HG03342 (cell line): ENCODE measurements at regions not wholly inside any gene's neighbourhood (a gene's known extent, or its start where the extent isn't known, plus 50 kb on each side); places are given as distances from the start of the nearest gene placed in this dataset.
A peak's percentile ranks its signal among the peaks of the same experiment; 100 is the strongest.
"Not testable (repeated sequence)": the region's sequence is repeated elsewhere in the genome, so short reads cannot be mapped to it uniquely, and the experiment has no call there.

ENCODE experiments used
- ATAC-seq: cut with Tn5 transposase; IDR thresholded peaks from one replicate; pipeline ENCODE4 v1.9.1; 2021; ENCODE audit warnings: mild to moderate bottlenecking, moderate library complexity; ENCODE audit not compliant: unreplicated experiment

DNA sequence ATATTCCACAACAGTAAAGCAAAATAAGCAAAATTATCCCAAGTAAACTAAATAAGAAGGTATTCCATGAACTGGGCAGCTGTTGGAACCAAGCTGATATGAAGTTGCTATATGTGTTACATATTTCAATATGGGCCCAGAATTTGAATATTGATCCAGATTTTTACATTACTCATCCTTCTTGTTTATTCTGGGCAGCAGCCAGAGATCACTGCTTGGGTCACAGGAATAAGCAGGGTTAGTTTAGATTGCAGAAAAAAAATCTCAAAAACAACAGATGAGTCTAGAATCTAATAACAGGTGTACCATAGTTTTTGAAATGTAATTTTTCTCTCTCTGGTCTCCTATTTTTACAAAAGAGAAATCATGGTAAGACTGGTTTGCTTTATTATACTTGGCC is 171.5 kb upstream of the NAMPT start:
- no peak for ATAC-seq

GRCh38 chr7:106452031-106452851 is 167.5 kb upstream of the NAMPT start:
- ATAC-seq, result no peak

GRCh38 chr7:106451171-106451570 is 166.4 kb upstream of the NAMPT start:
- no peak for ATAC-seq

DNA sequence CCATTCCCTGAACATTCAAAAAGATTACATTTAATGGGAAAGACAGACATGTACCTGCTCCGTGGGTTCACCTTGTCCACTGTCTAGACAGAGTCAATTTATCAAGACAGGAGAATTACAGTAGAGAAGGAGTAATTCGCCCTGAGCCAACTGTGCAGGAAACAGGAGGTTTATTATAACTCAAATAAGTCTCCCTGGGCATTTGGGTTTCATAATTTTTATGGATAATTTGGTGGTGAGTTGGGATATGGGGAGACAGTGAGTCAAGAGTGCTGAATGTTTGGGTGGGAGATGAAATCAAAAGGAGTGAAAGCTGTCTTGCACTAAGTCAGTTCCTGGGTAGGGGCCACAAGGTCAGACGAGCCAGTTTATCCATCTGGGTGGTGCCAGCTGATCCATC is 165.9 kb upstream of the NAMPT start:
- no peak for ATAC-seq

DNA sequence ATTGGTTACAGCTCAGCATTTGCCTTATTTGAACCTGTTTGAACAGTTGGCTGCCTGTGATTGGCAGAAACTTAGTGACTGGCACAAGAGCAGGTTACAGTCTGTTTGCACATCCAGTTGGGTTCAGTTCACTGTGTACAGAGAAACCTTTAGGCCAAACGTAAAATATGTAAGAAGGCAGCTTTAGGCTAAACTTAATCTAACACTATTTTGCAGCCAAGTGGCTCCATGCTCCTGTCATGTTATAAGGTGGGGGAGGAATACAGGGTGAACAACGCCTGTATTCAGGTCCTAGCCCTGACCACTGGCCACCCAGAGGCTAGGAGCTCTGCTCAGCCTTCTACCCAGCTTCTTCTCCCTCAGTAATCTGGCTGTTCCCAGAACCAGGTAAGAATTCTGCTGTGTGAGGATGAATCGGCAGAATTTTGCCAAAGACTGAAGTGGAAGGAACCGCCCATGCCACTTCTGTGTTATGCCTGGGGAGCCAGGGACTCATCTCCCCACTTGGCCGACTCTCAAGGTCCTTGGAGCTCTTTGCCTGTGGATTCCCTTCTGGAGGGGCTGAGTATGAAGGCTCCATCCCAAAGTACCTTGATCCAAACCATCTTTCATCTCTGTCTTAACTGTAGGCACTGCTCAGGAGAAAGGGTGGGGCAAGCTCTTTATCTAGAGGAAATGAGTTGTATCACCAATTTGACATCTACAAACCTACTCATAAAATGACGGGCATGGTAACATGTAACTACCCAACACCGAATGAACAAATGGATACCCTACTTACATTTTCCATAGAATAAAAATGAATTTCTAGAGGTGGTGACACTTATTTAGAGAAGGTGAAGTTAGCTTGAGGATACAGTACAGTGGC is 164.4 kb upstream of the NAMPT start:
- no peak for ATAC-seq

GRCh38 chr7:106448346-106448991 is 163.7 kb upstream of the NAMPT start:
- no peak for ATAC-seq

GRCh38 chr7:106447318-106447847 is 162.6 kb upstream of the NAMPT start:
- no peak for ATAC-seq

DNA sequence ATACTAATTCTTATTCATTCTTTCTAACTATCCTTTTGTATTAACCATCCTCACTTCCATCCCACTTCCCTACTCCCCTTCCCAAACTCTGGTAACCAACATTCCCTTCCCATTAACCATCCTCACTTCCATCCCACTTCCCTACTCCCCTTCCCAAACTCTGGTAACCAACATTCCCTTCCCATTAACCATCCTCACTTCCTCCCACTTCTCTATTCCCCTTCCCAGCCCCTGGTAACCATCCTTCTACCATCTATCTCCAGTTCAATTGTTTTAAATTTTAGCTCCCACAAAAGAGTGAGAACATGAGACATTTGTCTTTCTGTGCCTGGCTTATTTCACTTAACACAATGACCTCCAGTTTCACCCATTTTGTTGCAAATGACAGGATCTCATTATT is 160.6 kb upstream of the NAMPT start:
- ATAC-seq, result not testable (repeated sequence)

- ATAC-seq, result no peak
These were observed 159.4 kb upstream of the NAMPT start for GRCh38 chr7:106444068-106444655.

DNA sequence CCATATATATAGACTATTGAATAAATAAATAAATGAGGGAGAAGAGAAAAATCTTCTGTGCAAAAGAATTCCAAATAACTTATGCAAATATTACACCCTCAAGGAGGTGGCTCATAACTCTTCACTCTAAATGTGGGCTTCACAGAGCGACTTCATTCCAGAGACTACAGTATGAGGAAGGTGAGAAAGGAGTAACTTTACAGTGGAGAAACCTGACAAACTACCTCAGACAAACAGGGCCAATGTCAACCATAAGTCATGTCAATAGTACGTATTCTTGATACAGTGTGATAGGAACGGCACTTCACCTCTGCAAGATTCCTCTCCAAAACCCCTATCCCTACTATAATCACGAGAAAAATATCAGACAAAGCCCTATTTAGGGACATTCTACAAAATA is 158.4 kb upstream of the NAMPT start:
- ATAC-seq, result no peak

- no peak for ATAC-seq
These were observed 157.7 kb upstream of the NAMPT start for GRCh38 chr7:106442476-106442875.

DNA sequence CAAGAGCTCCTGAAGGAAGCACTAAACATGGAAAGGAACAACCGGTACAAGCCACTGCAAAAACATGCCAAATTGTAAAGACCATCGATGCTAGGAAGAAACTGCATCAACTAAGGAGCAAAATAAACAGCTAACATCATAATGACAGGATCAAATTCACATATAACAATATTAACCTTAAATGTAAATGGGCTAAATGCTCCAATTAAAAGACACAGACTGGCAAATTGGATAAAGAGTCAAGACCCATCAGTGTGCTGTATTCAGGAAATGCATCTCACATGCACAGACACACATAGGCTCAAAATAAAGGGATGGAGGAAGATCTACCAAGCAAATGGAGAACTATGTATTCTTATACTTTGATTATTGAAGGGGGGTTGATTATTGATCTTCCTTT is 156.6 kb upstream of the NAMPT start:
- ATAC-seq, result not testable (repeated sequence)

DNA sequence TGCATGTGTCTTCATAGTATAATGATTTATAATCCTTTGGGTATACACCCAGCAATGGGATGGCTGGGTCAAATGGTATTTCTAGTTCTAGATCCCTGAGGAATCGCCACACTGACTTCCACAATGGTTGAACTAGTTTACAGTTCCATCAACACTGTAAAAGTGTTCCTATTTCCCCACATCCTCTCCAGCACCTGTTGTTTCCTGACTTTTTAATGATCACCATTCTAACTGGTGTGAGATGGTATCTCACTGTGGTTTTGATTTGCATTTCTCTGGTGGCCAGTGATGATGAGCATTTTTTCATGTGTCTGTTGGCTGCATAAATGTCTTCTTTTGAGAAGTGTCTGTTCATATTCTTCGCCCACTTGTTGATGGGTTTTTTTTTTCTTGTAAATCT is 152.2 kb upstream of the NAMPT start:
- not testable (repeated sequence) for ATAC-seq

GRCh38 chr7:106433377-106433776 is 148.6 kb upstream of the NAMPT start:
- no peak for ATAC-seq

DNA sequence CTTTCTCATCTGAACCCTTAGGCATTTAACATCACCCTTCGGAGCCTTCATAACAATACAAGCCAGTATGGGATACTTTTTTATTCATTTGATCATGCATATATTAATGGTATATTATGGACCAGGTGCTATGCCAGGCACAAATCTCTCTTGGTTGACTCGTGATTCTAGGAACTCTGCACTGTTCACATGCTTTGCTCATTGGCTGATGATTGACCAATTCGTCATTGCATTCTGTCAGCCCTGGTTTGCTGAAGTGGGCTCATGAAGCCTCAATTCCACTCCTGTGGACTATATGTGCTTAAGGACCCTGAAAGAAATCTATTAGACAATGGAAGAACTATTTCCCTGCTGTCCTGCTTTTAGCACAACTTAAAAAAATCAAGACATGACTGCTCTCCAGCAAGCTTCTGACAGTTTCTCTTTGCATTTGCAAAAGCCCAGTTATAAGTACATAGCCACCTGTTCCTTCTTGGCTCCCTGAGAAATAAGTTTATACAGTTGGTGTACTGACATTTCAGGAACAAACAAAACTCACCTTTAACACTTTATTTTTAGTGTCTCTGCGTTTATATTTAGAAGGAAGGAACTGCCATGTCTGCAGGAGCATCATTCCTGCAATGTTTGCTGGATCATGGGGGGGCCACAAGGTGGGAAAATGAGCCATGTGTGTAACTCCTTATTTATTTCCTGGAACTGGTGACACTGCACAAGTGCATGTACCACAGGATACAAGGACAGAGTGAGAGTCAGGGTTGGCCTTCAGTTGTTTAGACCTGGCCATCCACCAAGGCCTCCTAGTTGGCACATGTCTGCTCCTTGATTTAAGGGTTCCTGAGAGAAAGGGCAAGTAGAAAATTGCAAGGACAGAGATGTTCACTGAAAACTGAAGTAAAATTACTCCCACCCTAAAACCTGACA is 146.0 kb upstream of the NAMPT start:
- no peak for ATAC-seq

- no peak for ATAC-seq
These were observed 145.3 kb upstream of the NAMPT start for GRCh38 chr7:106430103-106430502.

DNA sequence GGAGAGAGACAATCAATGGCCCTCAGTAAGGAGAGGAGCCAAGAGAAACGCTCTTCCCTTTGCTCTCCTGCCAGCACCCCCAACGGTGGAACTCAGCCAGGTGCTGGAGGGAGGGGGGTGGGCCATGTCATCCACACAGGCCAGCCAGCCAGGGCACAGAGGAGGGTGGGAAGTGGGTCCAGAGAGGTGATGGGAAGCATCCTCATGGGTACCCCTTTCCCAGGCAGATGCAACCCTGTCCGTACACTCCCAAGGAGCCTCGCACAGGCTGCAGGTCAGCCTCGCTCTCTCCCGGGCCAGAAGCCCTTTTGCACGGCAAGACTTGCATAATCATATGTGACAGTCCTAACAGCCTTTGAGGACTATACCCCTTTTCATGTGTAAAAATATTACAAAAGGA is 142.0 kb upstream of the NAMPT start:
- ATAC-seq, result no peak

- peak; percentile 88 for ATAC-seq
These were observed 140.4 kb upstream of the NAMPT start for GRCh38 chr7:106425017-106425719.

DNA sequence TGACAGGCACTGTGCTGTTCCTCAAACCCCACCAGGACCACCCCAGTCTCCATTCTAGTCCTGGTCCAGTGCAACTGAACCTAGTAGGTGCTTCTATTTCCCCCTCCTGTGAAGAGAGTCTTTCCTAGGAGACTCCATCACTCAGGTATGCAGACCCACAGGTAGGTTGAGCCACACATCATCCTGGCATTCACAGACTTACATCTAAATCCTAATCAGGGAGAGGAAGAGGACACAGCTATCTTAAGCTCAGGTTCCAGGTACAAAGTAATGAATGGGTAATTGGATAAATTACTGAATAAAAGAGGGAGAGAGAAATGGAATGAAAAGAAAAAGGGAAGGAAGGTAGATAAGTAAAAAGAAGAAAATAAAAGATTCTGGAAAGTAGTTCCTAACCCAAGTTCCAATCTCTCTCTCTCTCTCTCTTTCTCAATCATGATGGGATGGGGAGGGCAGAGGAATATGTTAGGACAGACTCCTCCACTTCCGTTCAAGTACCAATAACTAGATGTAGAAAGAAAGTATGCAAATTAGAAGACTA is 139.8 kb upstream of the NAMPT start:
- ATAC-seq, result no peak
